Breast epithelium (tissue), 4 donors: ENCODE measurements at regions not wholly inside any gene's neighbourhood (a gene's known extent, or its start where the extent isn't known, plus 50 kb on each side); places are given as distances from the start of the nearest gene placed in this dataset.

Experiments used
- DNase-seq, 2 donors: peaks; one replicate each; pipeline ENCODE4 v3.0.0-alpha.2; 2019; ENCODE audit warnings: low spot score in 2 of 2
- H3K27ac ChIP-seq, 2 donors: fragments of 200-600 bp; sonication (generic) in 1 of 2; one replicate each; pipeline ENCODE4 v1.5.1; 2016 to 2019; ENCODE audit warnings: mild to moderate bottlenecking in 1 of 2
- H3K27me3 ChIP-seq, 2 donors: fragments of 200-600 bp; sonication (generic) in 1 of 2; one replicate each; pipeline versions ENCODE4 v1.5.1 to v1.6.0; 2017 to 2019; ENCODE audit warnings: control low read depth in 1 of 2, mild to moderate bottlenecking in 1 of 2
- H3K36me3 ChIP-seq: fragments of 200-600 bp; one replicate; pipeline ENCODE4 v1.5.1; 2019
- H3K4me1 ChIP-seq, 2 donors: fragments of 200-600 bp; sonication (generic); one replicate each; pipeline ENCODE4 v1.5.1; 2016 to 2019; ENCODE audit warnings: control low read depth in 1 of 2
- H3K4me3 ChIP-seq, 3 donors: fragments of 200-600 bp; sonication (generic); 1 replicate in 2 of 3; 2 replicates in 1 of 3; pipeline ENCODE4 v1.5.1; 2016 to 2019; ENCODE audit warnings: mild to moderate bottlenecking in 3 of 3, moderate library complexity in 2 of 3
- H3K9me3 ChIP-seq, 2 donors: fragments of 200-600 bp; sonication (generic) in 1 of 2; one replicate each; pipeline ENCODE4 v1.5.1; 2016 to 2019; ENCODE audit warnings: control low read depth in 1 of 2
- CTCF ChIP-seq, 3 donors: fragments of 450-650 bp; IDR thresholded peaks; one replicate each; pipeline ENCODE4 v1.5.1; 2016 to 2017; ENCODE audit warnings: antibody characterized with exemption in 3 of 3, mild to moderate bottlenecking in 3 of 3, moderate library complexity in 3 of 3
- POLR2A ChIP-seq: fragments of 450-650 bp; IDR thresholded peaks from one replicate; pipeline ENCODE4 v1.6.1; 2016; ENCODE audit warnings: antibody characterized with exemption, mild to moderate bottlenecking, moderate library complexity
- POLR2AphosphoS5 ChIP-seq, 3 donors: sonication (generic); formaldehyde crosslinking; IDR thresholded peaks; one replicate each; pipeline ENCODE4 v1.6.1; 2017; ENCODE audit warnings: antibody characterized with exemption in 3 of 3
- intact Hi-C: fragments of 100-400 bp; cut with DNase I; formaldehyde crosslinking; loops from one replicate; pipeline ENCODE4 v1.15.1; 2023; ENCODE audit warnings: low total_unique reads

GRCh38 chr10:29205787-29206186 is 83.1 kb upstream of the LYZL1 start:
- Histone ChIP-seq H3K9me3 (peaks cover 0 to 9% of the 10 kb centered on the region in 2 donors), H3K4me3 (no peak overlapping the region), H3K27ac (no peak overlapping the region), H3K4me1 (no peaks in the 10 kb centered on the region), H3K27me3 (no peaks in the 10 kb centered on the region), H3K36me3 (no peaks in the 10 kb centered on the region)
- no peak for DNase-seq
- intact Hi-C loops = loop anchor here (10.0 kb wide), 1 partner anchor 1309 kb away; no protein-coding TSS in a partner anchor
- no peak for TF ChIP-seq POLR2A
- TF ChIP-seq CTCF (IDR thresholded peaks at IDR 0.05) = no peak
- TF ChIP-seq POLR2AphosphoS5 (IDR thresholded peaks at IDR 0.05) = no peak

- TF ChIP-seq POLR2AphosphoS5 (IDR thresholded peaks at IDR 0.05) (no peak), POLR2A (no peak), CTCF (IDR thresholded peaks at IDR 0.05) (no peak)
- intact Hi-C loops = loop anchor here (10.0 kb wide), 1 partner anchor 1306 kb away; no protein-coding TSS in a partner anchor
- Histone ChIP-seq H3K27me3 (no peaks in the 10 kb centered on the region), H3K4me1 (no peaks in the 10 kb centered on the region), H3K9me3 (peaks cover 0 to 9% of the 10 kb centered on the region in 2 donors), H3K36me3 (no peaks in the 10 kb centered on the region), H3K4me3 (no peak overlapping the region), H3K27ac (no peak overlapping the region)
- DNase-seq = no peak
Measured at GRCh38 chr10:29208845-29209244, 80.0 kb upstream of the LYZL1 start.

GRCh38 chr10:29209830-29210229 is 79.0 kb upstream of the LYZL1 start:
- H3K9me3 ChIP-seq = peaks cover 0 to 9% of the 10 kb centered on the region in 2 donors
- no peaks in the 10 kb centered on the region for H3K4me1 ChIP-seq
- DNase-seq = no peak
- H3K36me3 ChIP-seq = no peaks in the 10 kb centered on the region
- no peak overlapping the region for H3K4me3 ChIP-seq
- no peak for TF ChIP-seq POLR2A
- TF ChIP-seq CTCF (IDR thresholded peaks at IDR 0.05) = no peak
- TF ChIP-seq POLR2AphosphoS5 (IDR thresholded peaks at IDR 0.05) = no peak
- no peaks in the 10 kb centered on the region for H3K27me3 ChIP-seq
- no peak overlapping the region for H3K27ac ChIP-seq
- intact Hi-C loops = loop anchor here (10.0 kb wide), 1 partner anchor 1305 kb away; no protein-coding TSS in a partner anchor

GRCh38 chr10:29210266-29210868 is 78.5 kb upstream of the LYZL1 start:
- H3K36me3 ChIP-seq = no peaks in the 10 kb centered on the region
- H3K9me3 ChIP-seq = peaks cover 0 to 9% of the 10 kb centered on the region in 2 donors
- no peak overlapping the region for H3K27ac ChIP-seq
- DNase-seq = no peak
- no peaks in the 10 kb centered on the region for H3K27me3 ChIP-seq
- no peak overlapping the region for H3K4me3 ChIP-seq
- intact Hi-C loops = no loop called here
- no peaks in the 10 kb centered on the region for H3K4me1 ChIP-seq
- TF ChIP-seq POLR2AphosphoS5 (IDR thresholded peaks at IDR 0.05) (no peak), POLR2A (no peak), CTCF (IDR thresholded peaks at IDR 0.05) (no peak)

GRCh38 chr10:29212597-29212996 is 76.3 kb upstream of the LYZL1 start:
- Histone ChIP-seq H3K36me3 (no peaks in the 10 kb centered on the region), H3K27ac (no peak overlapping the region), H3K9me3 (peaks cover 0 to 9% of the 10 kb centered on the region in 2 donors), H3K27me3 (no peaks in the 10 kb centered on the region), H3K4me3 (no peak overlapping the region), H3K4me1 (no peaks in the 10 kb centered on the region)
- no peak for TF ChIP-seq POLR2A
- TF ChIP-seq POLR2AphosphoS5 (IDR thresholded peaks at IDR 0.05) = no peak
- TF ChIP-seq CTCF (IDR thresholded peaks at IDR 0.05) = no peak
- intact Hi-C loops = no loop called here
- DNase-seq = no peak
